ENCODE measurements at regions not wholly inside any gene's neighbourhood (a gene's known extent, or its start where the extent isn't known, plus 50 kb on each side); places are given as distances from the start of the nearest gene placed in this dataset.

- TF ChIP-seq CTCF (IDR thresholded peaks at IDR 0.05 in 4 of 5, conservative IDR thresholded peaks at IDR 0.05 in 1 of 5) (no peak), POLR2A (IDR thresholded peaks at IDR 0.05) (no peak)
- in situ Hi-C loops (cut with MboI; ENCODE audit: low sequenced_read_pairs in 4 of 4) = no loop called here
These were observed 134.2 kb downstream of the CBLN2 start for GRCh38 chr18:72409903-72410302.

GRCh38 chr18:72407048-72407447 is 137.1 kb downstream of the CBLN2 start:
- intact Hi-C loops (cut with DNase I; ENCODE audit: low total_unique reads) (no loop called here), in situ Hi-C loops (cut with MboI; ENCODE audit: low sequenced_read_pairs in 4 of 4) (no loop called here)

More at GRCh38 chr18:72409903-72410302, 134.2 kb downstream of the CBLN2 start:
- ATAC-seq = no peak
- no peaks in the 10 kb centered on the region for H3K4me1 ChIP-seq
- no peak overlapping the region for H3K4me3 ChIP-seq
- no peaks in the 10 kb centered on the region for H3K9me3 ChIP-seq
- DNase-seq = no peak
- no peaks in the 10 kb centered on the region for H3K36me3 ChIP-seq
- H3K27me3 ChIP-seq = no peaks in the 10 kb centered on the region
- intact Hi-C loops (cut with DNase I; ENCODE audit: low total_unique reads) = no loop called here
- H3K27ac ChIP-seq = no peak overlapping the region

GRCh38 chr18:72391951-72392350 is 152.2 kb downstream of the CBLN2 start:
- no peak overlapping the region for H3K4me3 ChIP-seq
- H3K36me3 ChIP-seq = no peaks in the 10 kb centered on the region
- no peaks in the 10 kb centered on the region for H3K27me3 ChIP-seq
- no peak for TF ChIP-seq CTCF (IDR thresholded peaks at IDR 0.05 in 4 of 5, conservative IDR thresholded peaks at IDR 0.05 in 1 of 5)
- no peak for TF ChIP-seq POLR2A (IDR thresholded peaks at IDR 0.05)
- no peaks in the 10 kb centered on the region for H3K4me1 ChIP-seq
- no peaks in the 10 kb centered on the region for H3K9me3 ChIP-seq
- intact Hi-C loops (cut with DNase I; ENCODE audit: low total_unique reads) (no loop called here), in situ Hi-C loops (cut with MboI; ENCODE audit: low sequenced_read_pairs in 4 of 4) (loop anchor here in 1 of 4 donors (25.0 kb wide), 2 partner anchors 95 to 105 kb away; no protein-coding TSS in a partner anchor)
- no peak overlapping the region for H3K27ac ChIP-seq
- no peak for ATAC-seq
- no peak for DNase-seq

More at GRCh38 chr18:72407048-72407447, 137.1 kb downstream of the CBLN2 start:
- H3K9me3 ChIP-seq = no peaks in the 10 kb centered on the region
- H3K4me3 ChIP-seq = no peak overlapping the region
- no peaks in the 10 kb centered on the region for H3K27me3 ChIP-seq
- no peaks in the 10 kb centered on the region for H3K36me3 ChIP-seq
- no peak overlapping the region for H3K27ac ChIP-seq
- no peak for ATAC-seq
- DNase-seq = no peak
- no peaks in the 10 kb centered on the region for H3K4me1 ChIP-seq
- TF ChIP-seq POLR2A (IDR thresholded peaks at IDR 0.05) (no peak), CTCF (IDR thresholded peaks at IDR 0.05 in 4 of 5, conservative IDR thresholded peaks at IDR 0.05 in 1 of 5) (no peak)

GRCh38 chr18:72391427-72391826 is 152.7 kb downstream of the CBLN2 start:
- H3K36me3 ChIP-seq = no peaks in the 10 kb centered on the region
- intact Hi-C loops (cut with DNase I; ENCODE audit: low total_unique reads) = no loop called here

More at GRCh38 chr18:72391427-72391826, 152.7 kb downstream of the CBLN2 start:
- H3K27ac ChIP-seq = no peak overlapping the region
- no peak overlapping the region for H3K4me3 ChIP-seq
- no peaks in the 10 kb centered on the region for H3K9me3 ChIP-seq
- in situ Hi-C loops (cut with MboI; ENCODE audit: low sequenced_read_pairs in 4 of 4) = loop anchor here in 1 of 4 donors (25.0 kb wide), 2 partner anchors 96 to 104 kb away; no protein-coding TSS in a partner anchor
- H3K27me3 ChIP-seq = no peaks in the 10 kb centered on the region
- DNase-seq (no peak), ATAC-seq (no peak)
- H3K4me1 ChIP-seq = no peaks in the 10 kb centered on the region
- TF ChIP-seq POLR2A (IDR thresholded peaks at IDR 0.05) = no peak
- TF ChIP-seq CTCF (IDR thresholded peaks at IDR 0.05 in 4 of 5, conservative IDR thresholded peaks at IDR 0.05 in 1 of 5) = no peak
